Mammary epithelial cell (primary cell): ENCODE measurements at regions not wholly inside any gene's neighbourhood (a gene's known extent, or its start where the extent isn't known, plus 50 kb on each side); places are given as distances from the start of the nearest gene placed in this dataset.

Experiments
- CTCF ChIP-seq, 2 donors: IDR thresholded peaks in 1 of 2; conservative IDR thresholded peaks in 1 of 2; 2 replicates each; pipeline ENCODE4 v1.5.1; 2011 to 2012; ENCODE audit warnings: inconsistent platforms in 2 of 2, low read length in 2 of 2, mild to moderate bottlenecking in 2 of 2, control low read depth in 1 of 2, low read depth in 1 of 2; ENCODE audit not compliant: insufficient read depth in 1 of 2; ENCODE audit errors: extremely low read depth in 1 of 2
- EZH2 ChIP-seq: IDR thresholded peaks from 2 replicates; pipeline ENCODE4 v1.6.1; 2012; ENCODE audit warnings: low read length, inconsistent platforms, borderline replicate concordance

- TF ChIP-seq CTCF (conservative IDR thresholded peaks at IDR 0.05 in 1 of 2, IDR thresholded peaks at IDR 0.05 in 1 of 2; ENCODE audit: extremely low read depth in 1 of 2, insufficient read depth in 1 of 2, low read depth in 1 of 2, low read length in 2 of 2) (no peak), EZH2 (no peak)
These were observed 812.9 kb upstream of the ACVR2A start for GRCh38 chr2:147031897-147032296.
